HG03175 (cell line): ENCODE measurements at regions not wholly inside any gene's neighbourhood (a gene's known extent, or its start where the extent isn't known, plus 50 kb on each side); places are given as distances from the start of the nearest gene placed in this dataset.

Experiments
- ATAC-seq: cut with Tn5 transposase; IDR thresholded peaks from one replicate; pipeline ENCODE4 v1.9.1; 2021; ENCODE audit warnings: mild to moderate bottlenecking, moderate library complexity; ENCODE audit not compliant: unreplicated experiment

- ATAC-seq, result no peak
Measured at GRCh38 chr5:89120719-89121118, 237.7 kb upstream of the MEF2C start.

- ATAC-seq, result peak; percentile 95
Measured at GRCh38 chr5:89117124-89117644, 234.2 kb upstream of the MEF2C start.

GRCh38 chr5:89110916-89111646 lies 228.1 kb upstream of the MEF2C start:
- no peak for ATAC-seq

- ATAC-seq, result no peak
Measured at GRCh38 chr5:89106480-89106879, 223.5 kb upstream of the MEF2C start.

GRCh38 chr5:89105836-89106235 lies 222.9 kb upstream of the MEF2C start:
- no peak for ATAC-seq

- ATAC-seq, result no peak
Measured at GRCh38 chr5:89105171-89105695, 222.2 kb upstream of the MEF2C start.

- ATAC-seq, result no peak
Measured at GRCh38 chr5:89098199-89098756, 215.3 kb upstream of the MEF2C start.

GRCh38 chr5:89097103-89097502 lies 214.1 kb upstream of the MEF2C start:
- peak; percentile 92 for ATAC-seq

GRCh38 chr5:89095341-89095740 lies 212.4 kb upstream of the MEF2C start:
- no peak for ATAC-seq

GRCh38 chr5:89090037-89090436 lies 207.1 kb upstream of the MEF2C start:
- ATAC-seq, result no peak

- ATAC-seq, result no peak
Measured at GRCh38 chr5:89087551-89088318, 204.8 kb upstream of the MEF2C start.

- no peak for ATAC-seq
Measured at GRCh38 chr5:89087128-89087527, 204.1 kb upstream of the MEF2C start.

GRCh38 chr5:89086390-89087086 lies 203.6 kb upstream of the MEF2C start:
- no peak for ATAC-seq

- ATAC-seq, result no peak
Measured at GRCh38 chr5:89083791-89084190, 200.8 kb upstream of the MEF2C start.

GRCh38 chr5:89081360-89081759 lies 198.4 kb upstream of the MEF2C start:
- ATAC-seq, result peak; percentile 69

- ATAC-seq, result no peak
Measured at GRCh38 chr5:89080467-89081116, 197.6 kb upstream of the MEF2C start.

- no peak for ATAC-seq
Measured at GRCh38 chr5:89072842-89073672, 190.1 kb upstream of the MEF2C start.

- ATAC-seq, result peak; percentile 78
Measured at GRCh38 chr5:89071941-89072331, 189.0 kb upstream of the MEF2C start.

GRCh38 chr5:89071101-89071940 lies 188.3 kb upstream of the MEF2C start:
- ATAC-seq, result peak; percentile 86
